DND-41 (cell line): ENCODE measurements at regions not wholly inside any gene's neighbourhood (a gene's known extent, or its start where the extent isn't known, plus 50 kb on each side); places are given as distances from the start of the nearest gene placed in this dataset.

Experiments
- ATAC-seq: fragments of 200-7000 bp; cut with Tn5 transposase; 3 replicates; pipeline ENCODE4 v1.9.1; 2021; ENCODE audit warnings: low read depth; ENCODE audit not compliant: insufficient read depth
- DNase-seq: peaks from one replicate; pipeline ENCODE4 v3.0.0-alpha.2; 2020
- H2AFZ ChIP-seq: 2 replicates; pipeline ENCODE4 v1.6.0; 2012; ENCODE audit warnings: low read depth, low read length
- H3K27ac ChIP-seq: 2 replicates; pipeline ENCODE4 v1.5.1; 2012; ENCODE audit warnings: low read length, inconsistent platforms
- H3K27me3 ChIP-seq: fragments of 200-600 bp; sonication (generic); 2 replicates; pipeline ENCODE4 v1.6.0; 2012; ENCODE audit warnings: low read length, mild to moderate bottlenecking, inconsistent platforms; ENCODE audit not compliant: insufficient read depth, poor library complexity
- H3K36me3 ChIP-seq: 2 replicates; pipeline ENCODE4 v1.5.1; 2012; ENCODE audit warnings: low read length, inconsistent platforms; ENCODE audit not compliant: insufficient read depth
- H3K4me1 ChIP-seq: 2 replicates; pipeline ENCODE4 v1.5.1; 2012; ENCODE audit warnings: mild to moderate bottlenecking, low read length; ENCODE audit not compliant: insufficient read depth
- H3K4me2 ChIP-seq: 2 replicates; pipeline ENCODE4 v1.6.0; 2012; ENCODE audit warnings: mild to moderate bottlenecking, moderate library complexity, low read length, inconsistent platforms; ENCODE audit not compliant: insufficient read depth
- H3K4me3 ChIP-seq, 2 experiments: fragments of 200-600 bp in 1 of 2; shearing (Covaris generic) in 1 of 2; 2 replicates each; pipeline ENCODE4 v1.5.1; 2012 to 2016; ENCODE audit warnings: inconsistent platforms in 2 of 2, low read length in 2 of 2, mild to moderate bottlenecking in 2 of 2, low read depth in 1 of 2, moderate library complexity in 1 of 2
- H3K79me2 ChIP-seq: 2 replicates; pipeline ENCODE4 v1.6.0; 2012; ENCODE audit warnings: low read length, inconsistent platforms; ENCODE audit not compliant: insufficient read depth
- H3K9ac ChIP-seq: 2 replicates; pipeline ENCODE4 v1.6.0; 2012; ENCODE audit warnings: low read depth, mild to moderate bottlenecking, inconsistent platforms, low read length, moderate library complexity
- H3K9me3 ChIP-seq: 2 replicates; pipeline ENCODE4 v1.5.1; 2012; ENCODE audit warnings: low read length, moderate library complexity, mild to moderate bottlenecking, inconsistent platforms; ENCODE audit not compliant: insufficient read depth, severe bottlenecking
- H4K20me1 ChIP-seq: 2 replicates; pipeline ENCODE4 v1.6.0; 2012; ENCODE audit warnings: low read length; ENCODE audit not compliant: insufficient read depth
- CTCF ChIP-seq: IDR thresholded peaks from 2 replicates; pipeline ENCODE4 v1.5.1; 2012; ENCODE audit warnings: borderline replicate concordance, low read length, moderate library complexity, mild to moderate bottlenecking; ENCODE audit not compliant: poor library complexity, severe bottlenecking; ENCODE audit errors: extremely low read depth
- EZH2 ChIP-seq: IDR thresholded peaks from 3 replicates; pipeline ENCODE4 v1.6.1; 2012; ENCODE audit warnings: borderline replicate concordance, low read depth, mild to moderate bottlenecking, moderate library complexity, low read length, inconsistent platforms; ENCODE audit not compliant: severe bottlenecking

GRCh38 chr1:29690156-29690555 is 453.8 kb downstream of the PTPRU start:
- Histone ChIP-seq H3K79me2 (no peaks in the 10 kb centered on the region), H3K27ac (no peak overlapping the region)

GRCh38 chr1:29689372-29690030 is 453.2 kb downstream of the PTPRU start:
- Histone ChIP-seq H3K27me3 (peaks cover 12% of the 10 kb centered on the region), H3K79me2 (no peaks in the 10 kb centered on the region), H3K4me1 (no peaks in the 10 kb centered on the region), H3K36me3 (no peaks in the 10 kb centered on the region), H3K9ac (no peak overlapping the region), H3K4me3 (no peak overlapping the region), H3K27ac (no peak overlapping the region), H3K9me3 (no peaks in the 10 kb centered on the region), H3K4me2 (no peak overlapping the region), H4K20me1 (no peaks in the 10 kb centered on the region), H2AFZ (no peak overlapping the region)
- ATAC-seq (no peak), DNase-seq (no peak)
- no peak for TF ChIP-seq EZH2
- TF ChIP-seq CTCF: peak; percentile 35

More at GRCh38 chr1:29690156-29690555, 453.8 kb downstream of the PTPRU start:
- Histone ChIP-seq H3K4me2 (no peak overlapping the region), H3K36me3 (no peaks in the 10 kb centered on the region), H3K4me1 (no peaks in the 10 kb centered on the region), H4K20me1 (no peaks in the 10 kb centered on the region), H2AFZ (no peak overlapping the region), H3K9ac (no peak overlapping the region), H3K4me3 (no peak overlapping the region), H3K9me3 (no peaks in the 10 kb centered on the region), H3K27me3 (peaks cover 12% of the 10 kb centered on the region)
- no peak for ATAC-seq
- DNase-seq: no peak
- TF ChIP-seq EZH2: no peak
- no peak for TF ChIP-seq CTCF

DNA sequence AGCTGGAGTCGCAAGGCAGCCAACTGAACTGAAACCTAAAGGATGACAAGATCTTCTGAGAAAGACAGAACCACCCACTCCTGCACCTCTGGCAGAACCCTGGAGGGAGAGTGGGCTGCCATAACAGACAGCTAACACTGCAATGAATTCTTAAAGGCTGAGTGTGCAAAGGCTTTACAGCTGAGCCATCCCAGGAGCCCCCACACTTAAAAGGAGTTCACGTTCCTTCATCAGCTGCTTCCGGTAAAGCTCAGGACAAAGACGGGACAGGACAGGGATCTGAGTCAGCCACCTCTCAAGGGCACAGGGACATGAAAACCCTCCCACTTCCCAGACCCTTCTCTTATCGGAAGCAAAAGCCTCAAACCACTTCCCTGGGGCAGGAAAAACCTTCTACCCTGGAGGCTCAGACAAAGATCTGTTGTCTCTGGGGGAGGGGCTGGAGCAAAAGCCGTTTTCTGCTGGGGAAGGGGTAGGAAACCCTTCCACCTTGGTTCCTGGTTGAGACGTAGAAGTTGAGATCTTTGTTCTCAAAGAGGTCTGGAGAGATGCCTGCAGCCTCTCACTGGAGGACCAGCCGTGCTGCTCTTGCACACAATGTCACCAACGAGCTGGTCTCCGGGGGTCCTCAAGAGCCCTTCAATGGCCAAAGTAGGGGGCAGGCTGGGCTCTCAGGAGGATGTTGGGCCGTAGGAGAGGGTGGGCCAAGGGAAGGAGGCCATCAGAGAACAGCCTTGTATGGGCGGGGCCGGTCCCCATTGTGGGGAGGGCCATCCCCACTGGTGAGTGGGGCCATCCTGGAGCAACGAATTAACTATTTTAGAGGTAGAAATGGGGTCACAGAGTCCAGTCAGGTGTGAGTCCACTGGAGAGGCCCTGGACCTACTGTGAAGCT is 452.4 kb downstream of the PTPRU start:
- no peaks in the 10 kb centered on the region for H3K4me1 ChIP-seq
- no peak for ATAC-seq
- TF ChIP-seq CTCF (no peak), EZH2 (no peak)
- no peaks in the 10 kb centered on the region for H3K36me3 ChIP-seq
- no peaks in the 10 kb centered on the region for H3K79me2 ChIP-seq
- H3K27me3 ChIP-seq: peaks cover 12% of the 10 kb centered on the region
- no peak overlapping the region for H3K9ac ChIP-seq
- no peak for DNase-seq
- H2AFZ ChIP-seq: no peak overlapping the region
- H4K20me1 ChIP-seq: no peaks in the 10 kb centered on the region
- H3K27ac ChIP-seq: no peak overlapping the region
- no peak overlapping the region for H3K4me2 ChIP-seq
- H3K9me3 ChIP-seq: no peaks in the 10 kb centered on the region
- H3K4me3 ChIP-seq: no peak overlapping the region
